BLaER1 (cell line): ENCODE measurements at regions not wholly inside any gene's neighbourhood (a gene's known extent, or its start where the extent isn't known, plus 50 kb on each side); places are given as distances from the start of the nearest gene placed in this dataset.
A peak's percentile ranks its signal among the peaks of the same experiment; 100 is the strongest.
"Not testable (repeated sequence)": the region's sequence is repeated elsewhere in the genome, so short reads cannot be mapped to it uniquely, and the experiment has no call there.

Experiments used
- H3K27ac ChIP-seq: shearing (Covaris generic); formaldehyde crosslinking; 2 replicates; pipeline ENCODE4 v1.8.1; 2022
- H3K27me3 ChIP-seq: shearing (Covaris generic); formaldehyde crosslinking; 2 replicates; pipeline ENCODE4 v1.8.1; 2022
- H3K36me3 ChIP-seq: shearing (Covaris generic); formaldehyde crosslinking; 2 replicates; pipeline ENCODE4 v1.8.1; 2022
- H3K4me1 ChIP-seq: shearing (Covaris generic); formaldehyde crosslinking; 2 replicates; pipeline ENCODE4 v1.8.1; 2022
- H3K4me2 ChIP-seq: shearing (Covaris generic); formaldehyde crosslinking; 2 replicates; pipeline ENCODE4 v1.8.1; 2022
- H3K4me3 ChIP-seq: shearing (Covaris generic); formaldehyde crosslinking; 2 replicates; pipeline ENCODE4 v1.8.1; 2022
- H3K9ac ChIP-seq: shearing (Covaris generic); formaldehyde crosslinking; 2 replicates; pipeline ENCODE4 v1.8.1; 2022
- H3K9me3 ChIP-seq: shearing (Covaris generic); formaldehyde crosslinking; 2 replicates; pipeline ENCODE4 v1.8.1; 2022
- H4K20me1 ChIP-seq: shearing (Covaris generic); formaldehyde crosslinking; 2 replicates; pipeline ENCODE4 v1.8.1; 2022
- Cebpa-rat ChIP-seq: shearing (Covaris generic); IDR thresholded peaks from 2 replicates; pipeline ENCODE4 v1.8.1; 2022

DNA sequence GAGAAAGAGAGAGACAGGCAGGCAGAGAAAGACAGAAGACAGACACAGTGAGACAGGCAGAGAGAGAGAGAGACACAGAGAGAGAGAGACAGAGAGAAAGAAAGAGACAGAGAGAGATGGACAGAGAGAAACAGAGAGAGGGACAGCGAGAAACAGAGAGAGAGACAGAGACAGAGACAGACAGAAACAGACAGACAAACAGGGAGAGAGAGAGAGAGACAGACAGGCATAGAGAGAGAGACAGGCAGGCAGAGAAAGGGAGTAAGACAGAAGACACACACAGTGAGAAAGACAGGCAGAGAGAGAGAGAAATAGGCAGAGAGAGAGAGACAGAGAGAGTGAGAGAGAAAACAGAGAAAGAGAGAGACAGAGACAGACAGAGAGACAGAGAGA is 105.3 kb upstream of the ANKRD30BL start:
- Histone ChIP-seq H3K27ac (peak overlapping the region; percentile 66), H3K4me3 (no peak overlapping the region), H3K4me2 (peak overlapping the region; percentile 78), H3K36me3 (no peaks in the 10 kb centered on the region), H3K9me3 (no peaks in the 10 kb centered on the region), H3K4me1 (peaks cover 12% of the 10 kb centered on the region), H3K27me3 (no peaks in the 10 kb centered on the region), H4K20me1 (no peaks in the 10 kb centered on the region), H3K9ac (peak overlapping the region; percentile 63; the same call in 1 of the 2 replicates)
- TF ChIP-seq Cebpa-rat = no peak

DNA sequence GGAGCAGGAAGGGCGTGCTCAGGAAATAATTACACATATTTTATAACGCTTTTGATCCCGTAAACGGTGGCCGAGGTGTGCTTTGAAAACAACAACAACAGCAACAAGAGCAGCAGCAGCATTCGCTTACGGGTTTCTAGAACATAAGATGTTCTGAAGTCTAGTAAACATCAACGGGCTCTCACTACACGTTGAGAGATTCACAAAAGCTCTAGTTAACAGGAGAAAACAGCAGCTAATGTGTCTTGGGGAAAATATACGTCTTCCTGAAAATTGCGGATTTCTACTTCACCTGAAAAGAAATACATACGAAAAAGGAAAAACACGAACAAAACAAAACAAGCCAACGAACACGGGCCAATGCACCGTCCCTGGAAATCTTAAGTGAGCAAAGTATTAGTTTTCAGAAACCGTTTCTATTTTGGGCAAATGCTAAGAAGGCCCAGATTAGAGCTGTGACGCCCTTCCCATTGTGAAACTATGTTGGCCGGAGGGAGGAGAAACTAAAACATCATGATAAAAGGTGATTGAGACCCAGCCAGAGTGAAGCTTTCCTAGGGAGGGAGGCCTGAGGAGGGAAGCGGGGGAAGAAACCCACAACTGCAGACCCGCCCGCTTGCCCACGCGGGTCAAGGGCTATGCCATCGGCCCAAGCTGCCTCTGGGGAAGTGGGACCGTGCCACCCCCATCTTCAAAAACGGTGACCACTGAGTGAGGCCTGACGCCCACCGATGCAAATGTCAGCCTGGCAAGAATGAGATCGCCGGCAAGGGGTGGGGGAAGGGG is 105.9 kb upstream of the ANKRD30BL start:
- H3K27me3 ChIP-seq, H3K36me3 ChIP-seq, H4K20me1 ChIP-seq, H3K9me3 ChIP-seq: not testable (repeated sequence)
- H3K4me1 ChIP-seq = peaks cover 12% of the 10 kb centered on the region
- H3K4me3 ChIP-seq = peak overlapping the region; percentile 54
- H3K9ac ChIP-seq = peak overlapping the region; percentile 63
- peak overlapping the region; percentile 66 for H3K27ac ChIP-seq
- peak overlapping the region; percentile 78 for H3K4me2 ChIP-seq

DNA sequence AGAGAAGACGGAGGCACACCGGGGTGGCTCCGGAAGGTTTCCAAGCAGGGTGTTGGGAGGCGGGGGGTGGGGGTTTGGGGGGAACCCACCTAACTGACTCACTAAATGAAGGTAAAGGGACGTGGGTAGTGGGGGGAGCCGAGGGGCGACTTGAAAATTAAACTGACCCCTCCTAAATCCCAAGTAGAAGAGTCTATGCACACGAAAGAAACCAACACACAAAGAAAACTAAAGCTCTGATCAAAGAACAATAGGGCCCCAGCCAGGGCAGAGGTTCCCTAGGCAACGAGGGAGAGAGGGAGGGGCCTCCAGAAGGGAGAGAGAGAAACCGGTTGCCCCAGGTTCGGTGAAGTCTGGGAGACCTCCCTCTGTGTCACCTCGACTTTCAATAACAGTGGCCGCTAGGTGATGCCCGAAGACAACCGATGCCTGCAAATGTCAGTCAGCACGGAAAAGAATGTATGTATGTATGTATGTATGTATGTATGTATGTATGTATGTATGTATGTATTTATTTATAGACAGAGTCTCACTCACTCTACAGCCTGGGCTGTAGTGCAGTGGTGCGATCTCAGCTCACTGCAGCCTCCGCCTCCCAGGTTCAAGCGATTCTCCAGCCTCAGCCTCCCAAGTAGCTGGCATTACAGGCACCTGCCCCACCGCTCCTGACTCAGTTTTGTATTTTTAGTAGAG is 106.7 kb upstream of the ANKRD30BL start:
- H4K20me1 ChIP-seq, H3K27me3 ChIP-seq, H3K9me3 ChIP-seq, H3K36me3 ChIP-seq, H3K27ac ChIP-seq: not testable (repeated sequence)
- H3K9ac ChIP-seq = peak overlapping the region; percentile 50; the same call in 1 of the 2 replicates
- peak overlapping the region; percentile 65 for H3K4me2 ChIP-seq
- H3K4me1 ChIP-seq = peaks cover 12% of the 10 kb centered on the region
- H3K4me3 ChIP-seq = peak overlapping the region; percentile 54; the same call in 1 of the 2 replicates

- no peaks in the 10 kb centered on the region for H3K27me3 ChIP-seq
- H3K4me1 ChIP-seq = peaks cover 12% of the 10 kb centered on the region
- H3K36me3 ChIP-seq = no peaks in the 10 kb centered on the region
- no peaks in the 10 kb centered on the region for H3K9me3 ChIP-seq
- no peak for TF ChIP-seq Cebpa-rat
- no peak overlapping the region for H3K27ac ChIP-seq
- no peaks in the 10 kb centered on the region for H4K20me1 ChIP-seq
- H3K4me2 ChIP-seq = peak overlapping the region; percentile 65; the same call in 1 of the 2 replicates
- H3K9ac ChIP-seq = no peak overlapping the region
- H3K4me3 ChIP-seq = no peak overlapping the region
Measured at GRCh38 chr2:132268977-132269523, 107.3 kb upstream of the ANKRD30BL start.

- Histone ChIP-seq H3K4me1 (peaks cover 12% of the 10 kb centered on the region), H3K9ac (no peak overlapping the region), H4K20me1 (no peaks in the 10 kb centered on the region), H3K36me3 (no peaks in the 10 kb centered on the region), H3K4me3 (no peak overlapping the region), H3K27me3 (no peaks in the 10 kb centered on the region), H3K4me2 (no peak overlapping the region), H3K9me3 (no peaks in the 10 kb centered on the region), H3K27ac (no peak overlapping the region)
- no peak for TF ChIP-seq Cebpa-rat
Measured at GRCh38 chr2:132270255-132270654, 108.5 kb upstream of the ANKRD30BL start.

DNA sequence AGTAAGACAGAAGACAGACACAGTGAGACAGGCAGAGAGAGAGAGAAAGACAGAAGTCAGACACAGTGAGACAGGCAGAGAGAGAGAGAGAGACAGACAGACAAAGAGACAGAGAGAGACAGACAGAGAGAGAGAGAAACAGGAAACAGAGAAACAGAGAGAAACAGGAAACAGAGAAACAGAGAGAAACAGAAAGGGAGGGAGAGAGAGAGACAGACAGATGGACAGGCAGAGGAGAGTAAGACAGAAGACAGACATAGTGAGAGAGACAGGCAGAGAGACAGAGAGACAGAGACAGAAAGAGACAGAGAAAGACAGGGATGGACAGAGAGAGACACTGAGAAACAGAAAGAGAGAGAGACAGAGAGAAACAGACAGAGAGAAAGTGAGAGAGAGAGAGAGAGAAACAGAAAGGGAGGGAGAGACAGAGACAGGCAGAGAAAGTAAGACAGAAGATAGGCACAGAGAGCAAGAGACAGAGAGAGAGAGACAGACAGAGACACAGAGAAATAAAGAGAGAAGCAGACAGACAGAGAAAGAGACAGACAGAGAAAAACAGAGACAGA is 109.3 kb upstream of the ANKRD30BL start:
- H3K36me3 ChIP-seq = no peaks in the 10 kb centered on the region
- no peak overlapping the region for H3K27ac ChIP-seq
- H3K4me3 ChIP-seq = no peak overlapping the region
- H3K9ac ChIP-seq = no peak overlapping the region
- H3K9me3 ChIP-seq = no peaks in the 10 kb centered on the region
- H4K20me1 ChIP-seq = no peaks in the 10 kb centered on the region
- H3K27me3 ChIP-seq = no peaks in the 10 kb centered on the region
- no peak overlapping the region for H3K4me2 ChIP-seq
- no peak for TF ChIP-seq Cebpa-rat
- H3K4me1 ChIP-seq = peaks cover 12% of the 10 kb centered on the region

GRCh38 chr2:132271794-132272193 is 110.0 kb upstream of the ANKRD30BL start:
- not testable (repeated sequence) for H4K20me1 ChIP-seq, H3K9ac ChIP-seq, H3K36me3 ChIP-seq, H3K27me3 ChIP-seq, H3K4me3 ChIP-seq, H3K4me2 ChIP-seq, H3K27ac ChIP-seq, H3K9me3 ChIP-seq
- H3K4me1 ChIP-seq = peaks cover 15% of the 10 kb centered on the region

GRCh38 chr2:132272713-132273112 is 111.0 kb upstream of the ANKRD30BL start:
- no peak overlapping the region for H3K27ac ChIP-seq
- H3K27me3 ChIP-seq = no peaks in the 10 kb centered on the region
- H3K36me3 ChIP-seq = no peaks in the 10 kb centered on the region
- H3K9ac ChIP-seq = no peak overlapping the region
- no peak for TF ChIP-seq Cebpa-rat
- H3K4me1 ChIP-seq = peaks cover 8% of the 10 kb centered on the region
- no peaks in the 10 kb centered on the region for H4K20me1 ChIP-seq
- H3K9me3 ChIP-seq = peaks cover under 1% of the 10 kb centered on the region
- no peak overlapping the region for H3K4me3 ChIP-seq
- no peak overlapping the region for H3K4me2 ChIP-seq

GRCh38 chr2:132273585-132273984 is 111.8 kb upstream of the ANKRD30BL start:
- not testable (repeated sequence) for H3K36me3 ChIP-seq, H3K27me3 ChIP-seq, H3K9ac ChIP-seq, H4K20me1 ChIP-seq, H3K4me2 ChIP-seq, H3K4me1 ChIP-seq, H3K4me3 ChIP-seq, H3K27ac ChIP-seq, H3K9me3 ChIP-seq

DNA sequence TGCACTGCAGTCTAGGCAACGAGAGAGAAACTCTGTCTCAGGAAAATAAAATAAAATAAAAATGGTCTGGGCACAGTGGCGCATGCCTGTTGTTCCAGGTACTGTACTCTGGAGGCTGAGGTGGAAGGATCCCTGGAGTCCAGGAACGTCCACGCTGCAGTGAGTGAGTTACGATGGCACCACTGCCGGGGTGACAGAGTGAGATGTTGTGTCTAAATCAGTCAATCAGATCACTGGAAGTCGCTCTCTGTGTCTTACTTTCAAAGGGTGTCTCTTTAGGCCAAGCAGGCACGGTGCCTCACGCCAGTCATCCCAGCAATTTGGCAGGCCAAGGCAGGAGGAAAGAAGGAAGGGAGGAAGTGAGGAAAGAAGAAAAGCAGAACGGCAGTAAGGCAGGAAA is 112.2 kb upstream of the ANKRD30BL start:
- Histone ChIP-seq H3K27ac (no peak overlapping the region), H3K4me2 (no peak overlapping the region), H3K27me3 (no peaks in the 10 kb centered on the region), H3K9ac (no peak overlapping the region), H3K9me3 (peaks cover 14% of the 10 kb centered on the region), H4K20me1 (no peaks in the 10 kb centered on the region), H3K36me3 (no peaks in the 10 kb centered on the region), H3K4me3 (no peak overlapping the region), H3K4me1 (0 out of 2 replicates have a peak, but pooled peaks cover 5% of the 10 kb centered on the region)
- no peak for TF ChIP-seq Cebpa-rat
